Panc1 (cell line): ENCODE measurements at regions not wholly inside any gene's neighbourhood (a gene's known extent, or its start where the extent isn't known, plus 50 kb on each side); places are given as distances from the start of the nearest gene placed in this dataset.

Experiments used
- ATAC-seq: fragments of 200-7000 bp; cut with Tn5 transposase; 2 replicates; pipeline ENCODE4 v1.9.1; 2020; ENCODE audit warnings: mild to moderate bottlenecking, moderate library complexity
- BruUV-seq: library from RNA; stranded (reverse); fragments of 400-500 nt; replicated peaks from 2 replicates; lab custom pipeline; 2021; lab: Mats Ljungman, UMichigan
- CTCF ChIA-PET: fragments of 300-600 bp; sonication (Branson Sonifier 250); formaldehyde crosslinking; loops from one replicate; lab custom pipeline; 2022; ENCODE audit warnings: antibody characterized with exemption; lab: Charles Lee
- POLR2A ChIA-PET: fragments of 300-600 bp; sonication (Branson Sonifier 250); formaldehyde crosslinking; loops from one replicate; lab custom pipeline; 2022; ENCODE audit warnings: antibody characterized with exemption; lab: Charles Lee
- DNase-seq: peaks from one replicate; pipeline ENCODE4 v3.0.0-alpha.2; 2010; ENCODE audit warnings: low read depth, low spot score
- H3K27ac ChIP-seq: 2 replicates; pipeline ENCODE4 v1.5.1; 2011; ENCODE audit warnings: mild to moderate bottlenecking, low read length, inconsistent platforms
- H3K27me3 ChIP-seq: fragments of 200-500 bp; sonication (Bioruptor generic); 2 replicates; pipeline ENCODE4 v1.6.0; 2014; ENCODE audit warnings: low read length, inconsistent platforms; ENCODE audit not compliant: control insufficient read depth, insufficient read depth
- H3K36me3 ChIP-seq: fragments of 200-500 bp; sonication (Bioruptor generic); 2 replicates; pipeline ENCODE4 v1.5.1; 2014; ENCODE audit warnings: inconsistent platforms, mild to moderate bottlenecking, low read length, moderate library complexity; ENCODE audit not compliant: control insufficient read depth, insufficient read depth
- H3K4me1 ChIP-seq: 2 replicates; pipeline ENCODE4 v1.5.1; 2011; ENCODE audit warnings: inconsistent platforms, mild to moderate bottlenecking, low read length, moderate library complexity; ENCODE audit not compliant: control insufficient read depth, insufficient read depth
- H3K4me3 ChIP-seq, 2 experiments: 2 replicates each; pipeline ENCODE4 v1.5.1; 2011 to 2012; ENCODE audit warnings: low read depth in 2 of 2, low read length in 2 of 2, mild to moderate bottlenecking in 2 of 2, inconsistent platforms in 1 of 2, moderate library complexity in 1 of 2
- H3K9me3 ChIP-seq: fragments of 200-500 bp; sonication (Bioruptor generic); 2 replicates; pipeline ENCODE4 v1.5.1; 2014; ENCODE audit warnings: low read depth, mild to moderate bottlenecking, inconsistent platforms, low read length, moderate library complexity; ENCODE audit not compliant: control insufficient read depth, insufficient read depth
- POLR2AphosphoS5 ChIP-seq: IDR thresholded peaks from 2 replicates; pipeline ENCODE4 v1.6.1; 2012; ENCODE audit warnings: mild to moderate bottlenecking, low read depth, low read length, moderate library complexity
- SIN3A ChIP-seq: IDR thresholded peaks from 2 replicates; pipeline ENCODE4 v1.6.1; 2012; ENCODE audit warnings: low read depth, mild to moderate bottlenecking, low read length, moderate library complexity, borderline replicate concordance; ENCODE audit not compliant: insufficient read depth
- TCF7L2 ChIP-seq: IDR thresholded peaks from 2 replicates; pipeline ENCODE4 v1.6.1; 2011; ENCODE audit warnings: mild to moderate bottlenecking, low read depth, low read length, inconsistent platforms
- in situ Hi-C: cut with HindIII; loops from 2 replicates; pipeline ENCODE4 v1.10.0; 2016; ENCODE audit warnings: low sequenced_read_pairs, low pct_unique_long_range_greater_than_20kb
- intact Hi-C: fragments of 100-400 bp; cut with micrococcal nuclease; formaldehyde crosslinking; loops from one replicate; pipeline ENCODE4 v1.10.0; 2022; ENCODE audit not compliant: unreplicated experiment
- TF ChIP-seq, protein P1 (sequence below): fragments of 450-650 bp; IDR thresholded peaks from 2 replicates; pipeline ENCODE4 v1.5.1; 2017; ENCODE audit warnings: mild to moderate bottlenecking
- TF ChIP-seq, protein P2 (sequence below), 2 experiments: IDR thresholded peaks; 2 replicates each; pipeline ENCODE4 v1.6.1; 2011 to 2012; ENCODE audit warnings: low read depth in 2 of 2, control low read depth in 1 of 2, low read length in 1 of 2, mild to moderate bottlenecking in 1 of 2, moderate library complexity in 1 of 2; ENCODE audit not compliant: insufficient read depth in 1 of 2

DNA sequence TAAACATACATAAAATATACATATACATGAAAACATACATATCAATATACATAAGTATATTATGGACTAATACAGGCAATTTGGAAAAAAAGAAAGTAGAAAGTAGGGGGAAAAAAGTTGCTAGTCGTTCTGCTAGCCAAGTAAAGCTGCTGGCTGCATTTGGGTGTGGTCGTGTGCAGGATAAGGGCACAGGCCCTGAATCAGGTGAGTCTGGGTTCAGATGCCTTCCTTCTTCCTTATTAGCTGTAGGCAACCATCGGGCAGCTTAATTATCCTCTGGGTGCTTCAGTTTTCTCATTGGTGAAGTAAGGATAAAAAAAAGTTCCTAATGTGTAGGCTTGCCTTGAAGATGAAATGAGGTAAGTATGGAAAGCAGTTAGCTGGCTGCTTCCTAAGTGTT is 59.2 kb upstream of the SPRY4 start:
- BruUV-seq: no TSS peak
- H3K27ac ChIP-seq: no peak overlapping the region
- CTCF ChIA-PET: no interaction called here
- H3K4me1 ChIP-seq: peaks cover 5% of the 10 kb centered on the region; the same call in 1 of the 2 replicates
- no peak for ATAC-seq
- TF ChIP-seq POLR2AphosphoS5 (no peak), TCF7L2 (no peak), SIN3A (no peak)
- TF ChIP-seq, protein P1, sequence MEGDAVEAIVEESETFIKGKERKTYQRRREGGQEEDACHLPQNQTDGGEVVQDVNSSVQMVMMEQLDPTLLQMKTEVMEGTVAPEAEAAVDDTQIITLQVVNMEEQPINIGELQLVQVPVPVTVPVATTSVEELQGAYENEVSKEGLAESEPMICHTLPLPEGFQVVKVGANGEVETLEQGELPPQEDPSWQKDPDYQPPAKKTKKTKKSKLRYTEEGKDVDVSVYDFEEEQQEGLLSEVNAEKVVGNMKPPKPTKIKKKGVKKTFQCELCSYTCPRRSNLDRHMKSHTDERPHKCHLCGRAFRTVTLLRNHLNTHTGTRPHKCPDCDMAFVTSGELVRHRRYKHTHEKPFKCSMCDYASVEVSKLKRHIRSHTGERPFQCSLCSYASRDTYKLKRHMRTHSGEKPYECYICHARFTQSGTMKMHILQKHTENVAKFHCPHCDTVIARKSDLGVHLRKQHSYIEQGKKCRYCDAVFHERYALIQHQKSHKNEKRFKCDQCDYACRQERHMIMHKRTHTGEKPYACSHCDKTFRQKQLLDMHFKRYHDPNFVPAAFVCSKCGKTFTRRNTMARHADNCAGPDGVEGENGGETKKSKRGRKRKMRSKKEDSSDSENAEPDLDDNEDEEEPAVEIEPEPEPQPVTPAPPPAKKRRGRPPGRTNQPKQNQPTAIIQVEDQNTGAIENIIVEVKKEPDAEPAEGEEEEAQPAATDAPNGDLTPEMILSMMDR: no peak
- TF ChIP-seq, protein P2, sequence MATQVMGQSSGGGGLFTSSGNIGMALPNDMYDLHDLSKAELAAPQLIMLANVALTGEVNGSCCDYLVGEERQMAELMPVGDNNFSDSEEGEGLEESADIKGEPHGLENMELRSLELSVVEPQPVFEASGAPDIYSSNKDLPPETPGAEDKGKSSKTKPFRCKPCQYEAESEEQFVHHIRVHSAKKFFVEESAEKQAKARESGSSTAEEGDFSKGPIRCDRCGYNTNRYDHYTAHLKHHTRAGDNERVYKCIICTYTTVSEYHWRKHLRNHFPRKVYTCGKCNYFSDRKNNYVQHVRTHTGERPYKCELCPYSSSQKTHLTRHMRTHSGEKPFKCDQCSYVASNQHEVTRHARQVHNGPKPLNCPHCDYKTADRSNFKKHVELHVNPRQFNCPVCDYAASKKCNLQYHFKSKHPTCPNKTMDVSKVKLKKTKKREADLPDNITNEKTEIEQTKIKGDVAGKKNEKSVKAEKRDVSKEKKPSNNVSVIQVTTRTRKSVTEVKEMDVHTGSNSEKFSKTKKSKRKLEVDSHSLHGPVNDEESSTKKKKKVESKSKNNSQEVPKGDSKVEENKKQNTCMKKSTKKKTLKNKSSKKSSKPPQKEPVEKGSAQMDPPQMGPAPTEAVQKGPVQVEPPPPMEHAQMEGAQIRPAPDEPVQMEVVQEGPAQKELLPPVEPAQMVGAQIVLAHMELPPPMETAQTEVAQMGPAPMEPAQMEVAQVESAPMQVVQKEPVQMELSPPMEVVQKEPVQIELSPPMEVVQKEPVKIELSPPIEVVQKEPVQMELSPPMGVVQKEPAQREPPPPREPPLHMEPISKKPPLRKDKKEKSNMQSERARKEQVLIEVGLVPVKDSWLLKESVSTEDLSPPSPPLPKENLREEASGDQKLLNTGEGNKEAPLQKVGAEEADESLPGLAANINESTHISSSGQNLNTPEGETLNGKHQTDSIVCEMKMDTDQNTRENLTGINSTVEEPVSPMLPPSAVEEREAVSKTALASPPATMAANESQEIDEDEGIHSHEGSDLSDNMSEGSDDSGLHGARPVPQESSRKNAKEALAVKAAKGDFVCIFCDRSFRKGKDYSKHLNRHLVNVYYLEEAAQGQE (IDR thresholded peaks at IDR 0.05; ENCODE audit: insufficient read depth in 1 of 2, low read depth in 2 of 2, low read length in 1 of 2): no peak
- DNase-seq: no peak
- in situ Hi-C loops: no loop called here
- POLR2A ChIA-PET: interaction anchor here (0.7 kb wide), 1 partner anchor 25 kb away, joined by 3 read pairs; no protein-coding TSS in a partner anchor
- intact Hi-C loops: no loop called here
- H3K9me3 ChIP-seq: no peaks in the 10 kb centered on the region
- no peaks in the 10 kb centered on the region for H3K36me3 ChIP-seq
- H3K27me3 ChIP-seq: no peaks in the 10 kb centered on the region
- H3K4me3 ChIP-seq: no peak overlapping the region

GRCh38 chr5:142382186-142382585 is 57.4 kb upstream of the SPRY4 start:
- TF ChIP-seq, protein P2 (IDR thresholded peaks at IDR 0.05; ENCODE audit: insufficient read depth in 1 of 2, low read depth in 2 of 2, low read length in 1 of 2): no peak
- CTCF ChIA-PET: no interaction called here
- POLR2A ChIA-PET: no interaction called here

More at GRCh38 chr5:142382186-142382585, 57.4 kb upstream of the SPRY4 start:
- Histone ChIP-seq H3K36me3 (no peaks in the 10 kb centered on the region), H3K27ac (no peak overlapping the region), H3K4me3 (no peak overlapping the region), H3K9me3 (no peaks in the 10 kb centered on the region), H3K27me3 (no peaks in the 10 kb centered on the region), H3K4me1 (peaks cover 5% of the 10 kb centered on the region; the same call in 1 of the 2 replicates)
- DNase-seq: no peak
- in situ Hi-C loops (no loop called here), intact Hi-C loops (no loop called here)
- no TSS peak for BruUV-seq
- ATAC-seq: no peak
